ENCODE measurements at regions not wholly inside any gene's neighbourhood (a gene's known extent, or its start where the extent isn't known, plus 50 kb on each side); places are given as distances from the start of the nearest gene placed in this dataset.

DNA sequence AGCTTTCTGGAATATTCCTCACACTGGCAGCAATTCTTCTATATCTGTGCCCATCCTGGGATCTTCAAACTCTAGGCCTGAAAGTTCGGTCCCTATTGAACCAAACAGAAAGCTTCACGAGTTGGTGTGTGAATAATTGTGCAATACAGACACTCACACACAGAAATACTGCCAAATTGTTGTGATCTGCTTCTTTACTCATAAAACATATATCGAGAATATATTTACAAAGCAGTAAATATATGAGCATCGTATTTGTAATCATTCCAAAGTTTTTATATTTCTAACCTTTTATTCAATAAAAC, 56.6 kb upstream of the BEX4 start:
- Mint-ChIP-seq H3K4me1 (ENCODE audit: low read depth, unreplicated experiment) (peaks cover 3% of the 10 kb centered on the region), H3K36me3 (ENCODE audit: low read depth, unreplicated experiment) (peaks cover 1% of the 10 kb centered on the region), H3K9me3 (ENCODE audit: unreplicated experiment) (no peaks in the 10 kb centered on the region), H3K27me3 (ENCODE audit: low read depth, unreplicated experiment) (no peaks in the 10 kb centered on the region), H3K4me3 (ENCODE audit: unreplicated experiment) (no peak overlapping the region), H3K27ac (ENCODE audit: unreplicated experiment) (no peak overlapping the region)
- H3K9ac ChIP-seq (ENCODE audit: low read length), result no peak overlapping the region
- no peak for FAIRE-seq
- no peaks in the 10 kb centered on the region for H3K4me1 ChIP-seq (ENCODE audit: insufficient read depth, low read length)
- no peak overlapping the region for H2AFZ ChIP-seq (ENCODE audit: low read depth, low read length)
- H4K20me1 ChIP-seq (ENCODE audit: insufficient read depth, low read length), result no peaks in the 10 kb centered on the region
- no peaks in the 10 kb centered on the region for H3K27me3 ChIP-seq (ENCODE audit: insufficient read depth, low read length)
- no peak overlapping the region for H3K27ac ChIP-seq (ENCODE audit: low read depth, low read length)
- no peak overlapping the region for H3K4me3 ChIP-seq (ENCODE audit: insufficient read depth, low read depth, low read length)
- H3K4me2 ChIP-seq (ENCODE audit: low read length), result no peak overlapping the region
- DNase-seq (ENCODE audit: low read depth), result no peak
- TF ChIP-seq, protein P1, sequence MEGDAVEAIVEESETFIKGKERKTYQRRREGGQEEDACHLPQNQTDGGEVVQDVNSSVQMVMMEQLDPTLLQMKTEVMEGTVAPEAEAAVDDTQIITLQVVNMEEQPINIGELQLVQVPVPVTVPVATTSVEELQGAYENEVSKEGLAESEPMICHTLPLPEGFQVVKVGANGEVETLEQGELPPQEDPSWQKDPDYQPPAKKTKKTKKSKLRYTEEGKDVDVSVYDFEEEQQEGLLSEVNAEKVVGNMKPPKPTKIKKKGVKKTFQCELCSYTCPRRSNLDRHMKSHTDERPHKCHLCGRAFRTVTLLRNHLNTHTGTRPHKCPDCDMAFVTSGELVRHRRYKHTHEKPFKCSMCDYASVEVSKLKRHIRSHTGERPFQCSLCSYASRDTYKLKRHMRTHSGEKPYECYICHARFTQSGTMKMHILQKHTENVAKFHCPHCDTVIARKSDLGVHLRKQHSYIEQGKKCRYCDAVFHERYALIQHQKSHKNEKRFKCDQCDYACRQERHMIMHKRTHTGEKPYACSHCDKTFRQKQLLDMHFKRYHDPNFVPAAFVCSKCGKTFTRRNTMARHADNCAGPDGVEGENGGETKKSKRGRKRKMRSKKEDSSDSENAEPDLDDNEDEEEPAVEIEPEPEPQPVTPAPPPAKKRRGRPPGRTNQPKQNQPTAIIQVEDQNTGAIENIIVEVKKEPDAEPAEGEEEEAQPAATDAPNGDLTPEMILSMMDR (IDR thresholded peaks at IDR 0.05; ENCODE audit: insufficient read depth, low read depth, low read length), result no peak
- TF ChIP-seq EZH2 (IDR thresholded peaks at IDR 0.05; ENCODE audit: insufficient read depth, low read length), result no peak
- no peaks in the 10 kb centered on the region for H3K36me3 ChIP-seq (ENCODE audit: insufficient read depth, low read length)
- H3K9me3 ChIP-seq (ENCODE audit: insufficient read depth, low read depth, low read length), result no peaks in the 10 kb centered on the region
- no peaks in the 10 kb centered on the region for H3K79me2 ChIP-seq (ENCODE audit: insufficient read depth, low read length)

DNA sequence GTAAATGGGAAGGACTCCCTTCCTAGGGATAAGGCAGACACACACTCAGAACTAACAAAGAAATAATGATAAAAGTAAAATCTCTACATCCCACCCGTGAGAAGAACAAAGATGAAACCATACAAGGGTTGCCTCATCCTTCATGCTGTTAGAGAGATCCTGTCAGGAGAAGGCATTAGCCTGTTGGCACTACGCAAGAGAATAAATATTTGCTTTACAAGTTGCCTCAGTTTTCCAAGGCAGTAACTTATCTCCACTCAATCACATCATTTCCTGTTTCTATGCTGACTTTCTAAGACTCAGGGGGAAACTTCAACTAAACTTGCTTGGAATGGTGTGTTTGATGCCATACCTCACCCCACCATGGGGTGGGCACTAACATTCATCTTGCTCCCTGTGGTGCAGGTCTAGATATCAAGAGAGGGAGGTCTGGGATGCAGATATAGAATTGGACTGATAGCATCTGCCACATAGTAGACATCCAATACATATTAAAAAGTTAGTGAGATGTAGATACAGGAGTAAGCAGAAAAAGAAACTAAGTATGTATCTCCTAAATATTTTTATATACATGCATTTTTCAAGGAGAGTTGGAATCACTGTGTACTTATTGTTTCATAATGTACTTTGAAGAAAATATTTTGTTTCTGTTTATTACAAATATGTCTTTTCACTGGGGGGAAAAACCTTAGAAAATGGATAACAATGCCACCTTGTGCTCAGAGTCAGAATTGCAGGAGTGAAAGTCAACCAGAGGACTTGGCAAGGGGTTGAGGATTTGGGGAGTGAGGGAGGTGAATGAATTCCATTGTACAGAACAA, 57.2 kb upstream of the BEX4 start:
- no peak overlapping the region for H3K4me3 ChIP-seq (ENCODE audit: insufficient read depth, low read depth, low read length)
- no peak overlapping the region for H3K27ac ChIP-seq (ENCODE audit: low read depth, low read length)
- peak; percentile 18 for DNase-seq (ENCODE audit: low read depth)
- H2AFZ ChIP-seq (ENCODE audit: low read depth, low read length), result no peak overlapping the region
- H3K9ac ChIP-seq (ENCODE audit: low read length), result no peak overlapping the region
- Mint-ChIP-seq H3K4me1 (ENCODE audit: low read depth, unreplicated experiment) (peaks cover 4% of the 10 kb centered on the region), H3K27me3 (ENCODE audit: low read depth, unreplicated experiment) (no peaks in the 10 kb centered on the region), H3K27ac (ENCODE audit: unreplicated experiment) (no peak overlapping the region), H3K9me3 (ENCODE audit: unreplicated experiment) (no peaks in the 10 kb centered on the region), H3K36me3 (ENCODE audit: low read depth, unreplicated experiment) (peaks cover 1% of the 10 kb centered on the region), H3K4me3 (ENCODE audit: unreplicated experiment) (no peak overlapping the region)
- H3K27me3 ChIP-seq (ENCODE audit: insufficient read depth, low read length), result no peaks in the 10 kb centered on the region
- H3K9me3 ChIP-seq (ENCODE audit: insufficient read depth, low read depth, low read length), result no peaks in the 10 kb centered on the region
- H3K4me2 ChIP-seq (ENCODE audit: low read length), result no peak overlapping the region
- FAIRE-seq, result peak; percentile 100
- no peaks in the 10 kb centered on the region for H3K36me3 ChIP-seq (ENCODE audit: insufficient read depth, low read length)
- H3K79me2 ChIP-seq (ENCODE audit: insufficient read depth, low read length), result no peaks in the 10 kb centered on the region
- peaks cover under 1% of the 10 kb centered on the region for H3K4me1 ChIP-seq (ENCODE audit: insufficient read depth, low read length)
- TF ChIP-seq, protein P1 (IDR thresholded peaks at IDR 0.05; ENCODE audit: insufficient read depth, low read depth, low read length), result peak; percentile 64
- TF ChIP-seq EZH2 (IDR thresholded peaks at IDR 0.05; ENCODE audit: insufficient read depth, low read length), result no peak
- H4K20me1 ChIP-seq (ENCODE audit: insufficient read depth, low read length), result no peaks in the 10 kb centered on the region

DNA sequence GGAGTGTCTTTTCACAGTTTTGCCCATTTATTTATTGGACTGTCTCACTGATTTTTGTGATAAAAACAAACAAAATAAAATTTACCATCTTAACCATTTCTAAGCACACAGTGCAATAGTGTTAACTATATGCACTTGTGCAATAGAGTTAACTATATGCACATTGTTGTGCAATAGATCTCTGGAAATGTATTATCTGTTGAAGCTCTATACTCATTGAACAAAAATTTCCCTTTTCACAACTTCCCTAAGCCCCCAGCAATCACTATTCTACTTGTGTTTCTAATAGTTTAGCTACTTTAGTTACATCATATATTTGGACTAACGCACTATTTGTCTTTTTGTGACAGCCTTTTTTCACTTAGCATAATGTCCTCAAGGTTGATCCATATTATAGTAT, 59.7 kb upstream of the BEX4 start:
- TF ChIP-seq, protein P1 (IDR thresholded peaks at IDR 0.05; ENCODE audit: insufficient read depth, low read depth, low read length), result no peak
- TF ChIP-seq EZH2 (IDR thresholded peaks at IDR 0.05; ENCODE audit: insufficient read depth, low read length), result no peak
- Mint-ChIP-seq H3K27ac (ENCODE audit: unreplicated experiment) (no peak overlapping the region), H3K4me1 (ENCODE audit: low read depth, unreplicated experiment) (peaks cover 10% of the 10 kb centered on the region), H3K36me3 (ENCODE audit: low read depth, unreplicated experiment) (no peaks in the 10 kb centered on the region), H3K9me3 (ENCODE audit: unreplicated experiment) (no peaks in the 10 kb centered on the region), H3K4me3 (ENCODE audit: unreplicated experiment) (no peak overlapping the region), H3K27me3 (ENCODE audit: low read depth, unreplicated experiment) (no peaks in the 10 kb centered on the region)
- FAIRE-seq (peak; percentile 98), DNase-seq (ENCODE audit: low read depth) (no peak)
- H3K36me3 ChIP-seq (ENCODE audit: insufficient read depth, low read length), result no peaks in the 10 kb centered on the region
- H3K4me3 ChIP-seq (ENCODE audit: insufficient read depth, low read depth, low read length), result no peak overlapping the region
- H3K4me2 ChIP-seq (ENCODE audit: low read length), result no peak overlapping the region
- no peaks in the 10 kb centered on the region for H4K20me1 ChIP-seq (ENCODE audit: insufficient read depth, low read length)
- H3K79me2 ChIP-seq (ENCODE audit: insufficient read depth, low read length), result no peaks in the 10 kb centered on the region
- no peaks in the 10 kb centered on the region for H3K27me3 ChIP-seq (ENCODE audit: insufficient read depth, low read length)
- H3K27ac ChIP-seq (ENCODE audit: low read depth, low read length), result no peak overlapping the region
- H3K9ac ChIP-seq (ENCODE audit: low read length), result no peak overlapping the region
- H3K9me3 ChIP-seq (ENCODE audit: insufficient read depth, low read depth, low read length), result no peaks in the 10 kb centered on the region
- H3K4me1 ChIP-seq (ENCODE audit: insufficient read depth, low read length), result peaks cover 5% of the 10 kb centered on the region
- H2AFZ ChIP-seq (ENCODE audit: low read depth, low read length), result no peak overlapping the region
